Panc1 (cell line): ENCODE measurements at regions not wholly inside any gene's neighbourhood (a gene's known extent, or its start where the extent isn't known, plus 50 kb on each side); places are given as distances from the start of the nearest gene placed in this dataset.

Experiments used
- ATAC-seq: fragments of 200-7000 bp; cut with Tn5 transposase; 2 replicates; pipeline ENCODE4 v1.9.1; 2020; ENCODE audit warnings: mild to moderate bottlenecking, moderate library complexity
- BruUV-seq: library from RNA; stranded (reverse); fragments of 400-500 nt; replicated peaks from 2 replicates; lab custom pipeline; 2021; lab: Mats Ljungman, UMichigan
- CTCF ChIA-PET: fragments of 300-600 bp; sonication (Branson Sonifier 250); formaldehyde crosslinking; loops from one replicate; lab custom pipeline; 2022; ENCODE audit warnings: antibody characterized with exemption; lab: Charles Lee
- POLR2A ChIA-PET: fragments of 300-600 bp; sonication (Branson Sonifier 250); formaldehyde crosslinking; loops from one replicate; lab custom pipeline; 2022; ENCODE audit warnings: antibody characterized with exemption; lab: Charles Lee
- DNase-seq: peaks from one replicate; pipeline ENCODE4 v3.0.0-alpha.2; 2010; ENCODE audit warnings: low read depth, low spot score
- H3K27ac ChIP-seq: 2 replicates; pipeline ENCODE4 v1.5.1; 2011; ENCODE audit warnings: mild to moderate bottlenecking, low read length, inconsistent platforms
- H3K27me3 ChIP-seq: fragments of 200-500 bp; sonication (Bioruptor generic); 2 replicates; pipeline ENCODE4 v1.6.0; 2014; ENCODE audit warnings: low read length, inconsistent platforms; ENCODE audit not compliant: control insufficient read depth, insufficient read depth
- H3K36me3 ChIP-seq: fragments of 200-500 bp; sonication (Bioruptor generic); 2 replicates; pipeline ENCODE4 v1.5.1; 2014; ENCODE audit warnings: inconsistent platforms, mild to moderate bottlenecking, low read length, moderate library complexity; ENCODE audit not compliant: control insufficient read depth, insufficient read depth
- H3K4me1 ChIP-seq: 2 replicates; pipeline ENCODE4 v1.5.1; 2011; ENCODE audit warnings: inconsistent platforms, mild to moderate bottlenecking, low read length, moderate library complexity; ENCODE audit not compliant: control insufficient read depth, insufficient read depth
- H3K4me3 ChIP-seq, 2 experiments: 2 replicates each; pipeline ENCODE4 v1.5.1; 2011 to 2012; ENCODE audit warnings: low read depth in 2 of 2, low read length in 2 of 2, mild to moderate bottlenecking in 2 of 2, inconsistent platforms in 1 of 2, moderate library complexity in 1 of 2
- H3K9me3 ChIP-seq: fragments of 200-500 bp; sonication (Bioruptor generic); 2 replicates; pipeline ENCODE4 v1.5.1; 2014; ENCODE audit warnings: low read depth, mild to moderate bottlenecking, inconsistent platforms, low read length, moderate library complexity; ENCODE audit not compliant: control insufficient read depth, insufficient read depth
- CTCF ChIP-seq: fragments of 450-650 bp; IDR thresholded peaks from 2 replicates; pipeline ENCODE4 v1.5.1; 2017; ENCODE audit warnings: mild to moderate bottlenecking
- POLR2AphosphoS5 ChIP-seq: IDR thresholded peaks from 2 replicates; pipeline ENCODE4 v1.6.1; 2012; ENCODE audit warnings: mild to moderate bottlenecking, low read depth, low read length, moderate library complexity
- REST ChIP-seq, 2 experiments: IDR thresholded peaks; 2 replicates each; pipeline ENCODE4 v1.6.1; 2011 to 2012; ENCODE audit warnings: low read depth in 2 of 2, control low read depth in 1 of 2, low read length in 1 of 2, mild to moderate bottlenecking in 1 of 2, moderate library complexity in 1 of 2; ENCODE audit not compliant: insufficient read depth in 1 of 2
- SIN3A ChIP-seq: IDR thresholded peaks from 2 replicates; pipeline ENCODE4 v1.6.1; 2012; ENCODE audit warnings: low read depth, mild to moderate bottlenecking, low read length, moderate library complexity, borderline replicate concordance; ENCODE audit not compliant: insufficient read depth
- TCF7L2 ChIP-seq: IDR thresholded peaks from 2 replicates; pipeline ENCODE4 v1.6.1; 2011; ENCODE audit warnings: mild to moderate bottlenecking, low read depth, low read length, inconsistent platforms
- in situ Hi-C: cut with HindIII; loops from 2 replicates; pipeline ENCODE4 v1.10.0; 2016; ENCODE audit warnings: low sequenced_read_pairs, low pct_unique_long_range_greater_than_20kb
- intact Hi-C: fragments of 100-400 bp; cut with micrococcal nuclease; formaldehyde crosslinking; loops from one replicate; pipeline ENCODE4 v1.10.0; 2022; ENCODE audit not compliant: unreplicated experiment

GRCh38 chr5:167863883-167864282, 427.6 kb upstream of the WWC1 start:
- Histone ChIP-seq H3K27ac (no peak overlapping the region), H3K36me3 (no peaks in the 10 kb centered on the region), H3K9me3 (no peaks in the 10 kb centered on the region), H3K4me1 (no peaks in the 10 kb centered on the region), H3K27me3 (no peaks in the 10 kb centered on the region), H3K4me3 (no peak overlapping the region)
- no peak for DNase-seq
- ATAC-seq: no peak
- intact Hi-C loops (no loop called here), in situ Hi-C loops (no loop called here)
- POLR2A ChIA-PET: no interaction called here
- no peak for TF ChIP-seq SIN3A
- CTCF ChIA-PET: no interaction called here
- no TSS peak for BruUV-seq

GRCh38 chr5:167864801-167865200, 426.6 kb upstream of the WWC1 start:
- H3K27ac ChIP-seq: no peak overlapping the region
- no peaks in the 10 kb centered on the region for H3K9me3 ChIP-seq
- no peak overlapping the region for H3K4me3 ChIP-seq
- TF ChIP-seq SIN3A (no peak), TCF7L2 (no peak), REST (IDR thresholded peaks at IDR 0.05; ENCODE audit: insufficient read depth in 1 of 2, low read depth in 2 of 2, low read length in 1 of 2) (no peak), POLR2AphosphoS5 (no peak), CTCF (no peak)
- ChIA-PET POLR2A (no interaction called here), CTCF (no interaction called here)
- in situ Hi-C loops: no loop called here
- intact Hi-C loops: no loop called here
- DNase-seq (no peak), ATAC-seq (no peak)
- no peaks in the 10 kb centered on the region for H3K36me3 ChIP-seq
- H3K27me3 ChIP-seq: no peaks in the 10 kb centered on the region
- BruUV-seq: no TSS peak
- H3K4me1 ChIP-seq: no peaks in the 10 kb centered on the region

- ATAC-seq (no peak), DNase-seq (no peak)
- CTCF ChIA-PET: no interaction called here
- no TSS peak for BruUV-seq
- H3K9me3 ChIP-seq: no peaks in the 10 kb centered on the region
- H3K27ac ChIP-seq: no peak overlapping the region
- TF ChIP-seq POLR2AphosphoS5: no peak
- TF ChIP-seq REST (IDR thresholded peaks at IDR 0.05; ENCODE audit: insufficient read depth in 1 of 2, low read depth in 2 of 2, low read length in 1 of 2): no peak
- in situ Hi-C loops (no loop called here), intact Hi-C loops (no loop called here)
- no peaks in the 10 kb centered on the region for H3K4me1 ChIP-seq
- no peaks in the 10 kb centered on the region for H3K36me3 ChIP-seq
- POLR2A ChIA-PET: no interaction called here
- H3K4me3 ChIP-seq: no peak overlapping the region
- no peaks in the 10 kb centered on the region for H3K27me3 ChIP-seq
These were observed 424.6 kb upstream of the WWC1 start for GRCh38 chr5:167866797-167867196.
